ENCODE measurements at regions not wholly inside any gene's neighbourhood (a gene's known extent, or its start where the extent isn't known, plus 50 kb on each side); places are given as distances from the start of the nearest gene placed in this dataset.
"Not testable (repeated sequence)": the region's sequence is repeated elsewhere in the genome, so short reads cannot be mapped to it uniquely, and the experiment has no call there.

GRCh38 chr5:145660897-145661640, 174.1 kb downstream of the PRELID2 start:
- TF ChIP-seq CTCF (IDR thresholded peaks at IDR 0.05), result no peak
- TF ChIP-seq ZFX (IDR thresholded peaks at IDR 0.05; ENCODE audit: borderline replicate concordance), result no peak
- H3K27ac ChIP-seq, result no peak overlapping the region

- no peak for TF ChIP-seq ZFX (IDR thresholded peaks at IDR 0.05; ENCODE audit: borderline replicate concordance)
- no peak for TF ChIP-seq CTCF (IDR thresholded peaks at IDR 0.05)
- H3K27ac ChIP-seq, result no peak overlapping the region
Measured at GRCh38 chr5:145658435-145658834, 176.7 kb downstream of the PRELID2 start.

DNA sequence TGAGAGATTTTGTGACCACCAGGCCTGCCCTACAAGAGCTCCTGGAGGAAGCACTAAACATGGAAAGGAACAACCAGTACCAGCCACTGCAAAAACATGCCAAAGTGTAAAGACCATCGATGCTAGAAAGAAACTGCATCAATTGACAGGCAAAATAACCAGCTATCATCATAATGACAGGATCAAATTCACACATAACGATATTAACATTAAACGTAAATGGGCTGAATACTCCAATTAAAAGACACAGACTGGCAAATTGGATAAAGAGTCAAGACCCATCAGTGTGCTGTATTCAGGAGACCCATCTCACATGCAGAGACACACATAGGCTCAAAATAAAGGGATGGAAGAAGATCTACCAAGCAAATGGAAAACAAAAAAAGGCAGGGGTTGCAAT, 182.4 kb downstream of the PRELID2 start:
- H3K27ac ChIP-seq, result not testable (repeated sequence)

- not testable (repeated sequence) for H3K27ac ChIP-seq
Measured at GRCh38 chr5:145647137-145647536, 188.0 kb downstream of the PRELID2 start.

DNA sequence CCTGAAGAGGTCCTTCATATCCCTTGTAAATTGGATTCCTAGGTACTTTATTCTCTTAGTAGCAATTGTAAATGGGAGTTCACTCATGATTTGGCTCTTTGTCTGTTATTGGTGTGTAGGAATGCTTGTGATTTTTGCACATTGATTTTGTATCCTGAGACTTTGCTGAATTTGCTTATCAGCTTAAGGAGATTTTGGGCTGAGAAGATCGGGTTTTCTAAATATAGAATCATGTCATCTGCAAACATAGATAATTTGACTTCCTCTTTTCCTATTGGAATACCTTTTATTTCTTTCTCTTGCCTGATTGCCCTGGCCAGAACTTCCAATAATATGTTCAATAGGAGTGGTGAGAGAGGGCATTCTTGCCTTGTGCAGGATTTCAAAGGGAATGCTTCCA, 191.9 kb downstream of the PRELID2 start:
- not testable (repeated sequence) for H3K27ac ChIP-seq

GRCh38 chr5:145637396-145637795, 197.7 kb downstream of the PRELID2 start:
- no peak for TF ChIP-seq CTCF (IDR thresholded peaks at IDR 0.05)
- no peak for TF ChIP-seq ZFX (IDR thresholded peaks at IDR 0.05; ENCODE audit: borderline replicate concordance)

GRCh38 chr5:145636371-145636770, 198.8 kb downstream of the PRELID2 start:
- no peak for TF ChIP-seq ZFX (IDR thresholded peaks at IDR 0.05; ENCODE audit: borderline replicate concordance)
- TF ChIP-seq CTCF (IDR thresholded peaks at IDR 0.05), result no peak
- no peak overlapping the region for H3K27ac ChIP-seq

More at GRCh38 chr5:145637396-145637795, 197.7 kb downstream of the PRELID2 start:
- no peak overlapping the region for H3K27ac ChIP-seq

DNA sequence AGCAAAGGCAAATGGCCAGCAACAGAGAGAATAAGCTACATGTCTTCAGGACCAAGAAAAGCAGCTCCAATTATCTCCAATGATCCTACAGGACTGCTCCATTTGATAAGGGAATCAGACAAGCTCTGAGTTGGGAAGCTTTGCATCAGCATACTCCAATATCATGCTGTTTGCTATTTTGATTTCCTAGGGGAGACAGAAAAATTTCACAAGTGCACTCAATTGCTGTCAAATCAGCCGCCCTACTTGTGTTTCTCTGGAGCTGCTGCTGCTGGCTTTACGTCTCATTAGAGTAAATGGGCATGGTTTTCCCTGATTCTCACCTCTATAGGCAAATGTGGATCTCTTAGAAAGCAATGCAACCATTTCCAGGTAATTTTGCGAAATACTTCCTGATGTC, 201.7 kb downstream of the PRELID2 start:
- H3K27ac ChIP-seq, result no peak overlapping the region
- TF ChIP-seq ZFX (IDR thresholded peaks at IDR 0.05; ENCODE audit: borderline replicate concordance), result no peak
- no peak for TF ChIP-seq CTCF (IDR thresholded peaks at IDR 0.05)

DNA sequence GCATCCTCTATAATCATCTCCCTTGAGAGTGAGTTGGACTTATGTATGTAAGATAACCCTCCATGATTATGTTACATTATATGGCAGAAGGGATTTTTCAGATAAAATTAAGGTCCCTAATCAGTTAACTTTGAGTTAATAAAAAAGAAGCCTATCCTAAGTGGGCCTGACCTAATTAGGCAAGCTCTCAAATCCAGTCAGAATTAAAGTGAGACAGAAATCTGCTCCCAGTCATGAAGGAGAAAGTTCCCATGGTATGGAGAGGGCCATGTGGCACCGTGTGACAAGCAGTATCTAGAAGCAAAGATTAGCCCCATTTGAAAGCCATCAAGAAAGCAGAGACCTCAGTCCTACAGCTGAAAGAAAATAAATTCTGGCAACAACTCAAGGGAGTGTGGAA, 202.4 kb downstream of the PRELID2 start:
- no peak overlapping the region for H3K27ac ChIP-seq
- TF ChIP-seq CTCF (IDR thresholded peaks at IDR 0.05), result no peak
- TF ChIP-seq ZFX (IDR thresholded peaks at IDR 0.05; ENCODE audit: borderline replicate concordance), result no peak

Measured in 22Rv1 (cell line).